Spleen (tissue), 3 donors: ENCODE measurements at regions not wholly inside any gene's neighbourhood (a gene's known extent, or its start where the extent isn't known, plus 50 kb on each side); places are given as distances from the start of the nearest gene placed in this dataset.

Source experiments
- POLR2A ChIP-seq, 3 donors: fragments of 450-650 bp; IDR thresholded peaks; one replicate each; pipeline ENCODE4 v1.5.1; 2017; ENCODE audit warnings: antibody characterized with exemption in 3 of 3, mild to moderate bottlenecking in 1 of 3
- POLR2AphosphoS5 ChIP-seq, 3 donors: sonication (generic); formaldehyde crosslinking; IDR thresholded peaks; one replicate each; pipeline ENCODE4 v1.5.1; 2017; ENCODE audit warnings: antibody characterized with exemption in 3 of 3

- TF ChIP-seq POLR2AphosphoS5 (IDR thresholded peaks at IDR 0.05), result no peak
- TF ChIP-seq POLR2A (IDR thresholded peaks at IDR 0.05), result no peak
These were observed 98.0 kb upstream of the NR5A2 start for GRCh38 chr1:199929556-199929955.
